HepG2 (cell line): ENCODE measurements at regions not wholly inside any gene's neighbourhood (a gene's known extent, or its start where the extent isn't known, plus 50 kb on each side); places are given as distances from the start of the nearest gene placed in this dataset.

Experiments used
- HNF1A ChIP-seq, 2 experiments: sonication (generic) in 1 of 2; formaldehyde crosslinking in 1 of 2; IDR thresholded peaks; 2 replicates each; pipeline versions ENCODE4 v1.4.0 to v1.6.1; 2016 to 2020; ENCODE audit warnings: borderline replicate concordance in 1 of 2, low read depth in 1 of 2, mild to moderate bottlenecking in 1 of 2, missing genetic modification reagents in 1 of 2
- KIAA2018 ChIP-seq: sonication (generic); formaldehyde crosslinking; IDR thresholded peaks from 2 replicates; pipeline ENCODE4 v1.5.0; 2020; ENCODE audit warnings: mild to moderate bottlenecking, missing genetic modification reagents, borderline replicate concordance
- KLF13 ChIP-seq: sonication (generic); formaldehyde crosslinking; IDR thresholded peaks from 2 replicates; pipeline ENCODE4 v1.4.0; 2020; ENCODE audit warnings: mild to moderate bottlenecking, missing genetic modification reagents
- MYC ChIP-seq: sonication (generic); formaldehyde crosslinking; IDR thresholded peaks from 2 replicates; pipeline ENCODE4 v1.9.0; 2021; ENCODE audit warnings: missing genetic modification reagents, borderline replicate concordance
- NR2C2 ChIP-seq: sonication (generic); formaldehyde crosslinking; IDR thresholded peaks from 2 replicates; pipeline ENCODE4 v1.4.0; 2020; ENCODE audit warnings: missing genetic modification reagents, mild to moderate bottlenecking, moderate library complexity, borderline replicate concordance
- SP5 ChIP-seq: IDR thresholded peaks from 2 replicates; pipeline ENCODE4 v1.6.1; 2016; ENCODE audit warnings: low read depth, borderline replicate concordance
- ZNF24 ChIP-seq: fragments of 450-650 bp; IDR thresholded peaks from 2 replicates; pipeline ENCODE4 v1.6.1; 2017; ENCODE audit warnings: antibody characterized with exemption, mild to moderate bottlenecking
- ZNF260 ChIP-seq: sonication (generic); formaldehyde crosslinking; IDR thresholded peaks from 2 replicates; pipeline ENCODE4 v1.4.0; 2020; ENCODE audit warnings: missing genetic modification reagents, low read depth, mild to moderate bottlenecking, borderline replicate concordance
- ZNF337 ChIP-seq: sonication (generic); formaldehyde crosslinking; IDR thresholded peaks from 2 replicates; pipeline ENCODE4 v1.5.1; 2020; ENCODE audit warnings: missing genetic modification reagents, low read depth, mild to moderate bottlenecking, borderline replicate concordance
- ZNF761 ChIP-seq: sonication (generic); formaldehyde crosslinking; conservative IDR thresholded peaks from 2 replicates; pipeline ENCODE4 v1.4.0; 2020; ENCODE audit warnings: mild to moderate bottlenecking, missing genetic modification reagents
- TF ChIP-seq, protein P1 (sequence below): sonication (generic); formaldehyde crosslinking; IDR thresholded peaks from 2 replicates; pipeline ENCODE4 v1.4.0; 2020; ENCODE audit warnings: mild to moderate bottlenecking, missing genetic modification reagents, borderline replicate concordance

- no peak for TF ChIP-seq KIAA2018
- no peak for TF ChIP-seq ZNF24
- TF ChIP-seq SP5 (CRISPR knock-in tag): no peak
- no peak for TF ChIP-seq MYC (CRISPR knock-in tag)
- no peak for TF ChIP-seq KLF13 (CRISPR knock-in tag)
- no peak for TF ChIP-seq ZNF761 (CRISPR knock-in tag)
- TF ChIP-seq HNF1A (IDR thresholded peaks at IDR 0.05; ENCODE audit: low read depth): no peak
- no peak for TF ChIP-seq HNF1A (CRISPR knock-in tag; IDR thresholded peaks at IDR 0.05; ENCODE audit: borderline replicate concordance)
- TF ChIP-seq ZNF260 (CRISPR knock-in tag): no peak
- no peak for TF ChIP-seq ZNF337 (CRISPR knock-in tag)
- no peak for TF ChIP-seq NR2C2 (CRISPR knock-in tag)
- TF ChIP-seq, protein P1, sequence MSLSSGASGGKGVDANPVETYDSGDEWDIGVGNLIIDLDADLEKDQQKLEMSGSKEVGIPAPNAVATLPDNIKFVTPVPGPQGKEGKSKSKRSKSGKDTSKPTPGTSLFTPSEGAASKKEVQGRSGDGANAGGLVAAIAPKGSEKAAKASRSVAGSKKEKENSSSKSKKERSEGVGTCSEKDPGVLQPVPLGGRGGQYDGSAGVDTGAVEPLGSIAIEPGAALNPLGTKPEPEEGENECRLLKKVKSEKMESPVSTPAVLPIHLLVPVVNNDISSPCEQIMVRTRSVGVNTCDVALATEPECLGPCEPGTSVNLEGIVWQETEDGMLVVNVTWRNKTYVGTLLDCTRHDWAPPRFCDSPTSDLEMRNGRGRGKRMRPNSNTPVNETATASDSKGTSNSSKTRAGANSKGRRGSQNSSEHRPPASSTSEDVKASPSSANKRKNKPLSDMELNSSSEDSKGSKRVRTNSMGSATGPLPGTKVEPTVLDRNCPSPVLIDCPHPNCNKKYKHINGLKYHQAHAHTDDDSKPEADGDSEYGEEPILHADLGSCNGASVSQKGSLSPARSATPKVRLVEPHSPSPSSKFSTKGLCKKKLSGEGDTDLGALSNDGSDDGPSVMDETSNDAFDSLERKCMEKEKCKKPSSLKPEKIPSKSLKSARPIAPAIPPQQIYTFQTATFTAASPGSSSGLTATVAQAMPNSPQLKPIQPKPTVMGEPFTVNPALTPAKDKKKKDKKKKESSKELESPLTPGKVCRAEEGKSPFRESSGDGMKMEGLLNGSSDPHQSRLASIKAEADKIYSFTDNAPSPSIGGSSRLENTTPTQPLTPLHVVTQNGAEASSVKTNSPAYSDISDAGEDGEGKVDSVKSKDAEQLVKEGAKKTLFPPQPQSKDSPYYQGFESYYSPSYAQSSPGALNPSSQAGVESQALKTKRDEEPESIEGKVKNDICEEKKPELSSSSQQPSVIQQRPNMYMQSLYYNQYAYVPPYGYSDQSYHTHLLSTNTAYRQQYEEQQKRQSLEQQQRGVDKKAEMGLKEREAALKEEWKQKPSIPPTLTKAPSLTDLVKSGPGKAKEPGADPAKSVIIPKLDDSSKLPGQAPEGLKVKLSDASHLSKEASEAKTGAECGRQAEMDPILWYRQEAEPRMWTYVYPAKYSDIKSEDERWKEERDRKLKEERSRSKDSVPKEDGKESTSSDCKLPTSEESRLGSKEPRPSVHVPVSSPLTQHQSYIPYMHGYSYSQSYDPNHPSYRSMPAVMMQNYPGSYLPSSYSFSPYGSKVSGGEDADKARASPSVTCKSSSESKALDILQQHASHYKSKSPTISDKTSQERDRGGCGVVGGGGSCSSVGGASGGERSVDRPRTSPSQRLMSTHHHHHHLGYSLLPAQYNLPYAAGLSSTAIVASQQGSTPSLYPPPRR (CRISPR knock-in tag): no peak
Measured at GRCh38 chr10:130389906-130390305, 253.7 kb downstream of the GLRX3 start (continued).
